Mucosa of rectum (tissue), 2 donors: ENCODE measurements at regions not wholly inside any gene's neighbourhood (a gene's known extent, or its start where the extent isn't known, plus 50 kb on each side); places are given as distances from the start of the nearest gene placed in this dataset.
"Not testable (repeated sequence)": the region's sequence is repeated elsewhere in the genome, so short reads cannot be mapped to it uniquely, and the experiment has no call there.

Experiments
- H3K27ac ChIP-seq, 2 donors: one replicate each; pipeline ENCODE4 v1.7.0; 2013; ENCODE audit warnings: inconsistent platforms in 2 of 2, low read depth in 2 of 2, low read length in 2 of 2
- H3K27me3 ChIP-seq, 2 donors: one replicate each; pipeline ENCODE4 v1.7.0; 2013; ENCODE audit warnings: low read length in 2 of 2; ENCODE audit not compliant: control insufficient read depth in 2 of 2, insufficient read depth in 2 of 2
- H3K36me3 ChIP-seq, 2 donors: one replicate each; pipeline ENCODE4 v1.7.0; 2013; ENCODE audit warnings: low read length in 2 of 2; ENCODE audit not compliant: control insufficient read depth in 2 of 2, insufficient read depth in 2 of 2
- H3K4me1 ChIP-seq, 2 donors: one replicate each; pipeline ENCODE4 v1.7.0; 2013; ENCODE audit warnings: low read length in 2 of 2, mild to moderate bottlenecking in 1 of 2; ENCODE audit not compliant: control insufficient read depth in 2 of 2, insufficient read depth in 2 of 2
- H3K4me3 ChIP-seq, 2 donors: one replicate each; pipeline ENCODE4 v1.7.0; 2013; ENCODE audit warnings: low read length in 2 of 2
- H3K9ac ChIP-seq, 2 donors: one replicate each; pipeline ENCODE4 v1.7.0; 2013; ENCODE audit warnings: low read length in 2 of 2, low read depth in 1 of 2, mild to moderate bottlenecking in 1 of 2
- H3K9me3 ChIP-seq, 2 donors: one replicate each; pipeline ENCODE4 v1.7.0; 2013; ENCODE audit warnings: low read length in 2 of 2; ENCODE audit not compliant: control insufficient read depth in 2 of 2
- donor health status: healthy.
- donor health status: Normal muscosa, but diverticular disease.

GRCh38 chr7:13259930-13260329 is 572.5 kb downstream of the ARL4A start:
- Histone ChIP-seq H3K4me1 (no peaks in the 10 kb centered on the region), H3K36me3 (no peaks in the 10 kb centered on the region), H3K4me3 (no peak overlapping the region), H3K27me3 (no peaks in the 10 kb centered on the region), H3K27ac (no peak overlapping the region), H3K9ac (no peak overlapping the region), H3K9me3 (no peaks in the 10 kb centered on the region)

GRCh38 chr7:13262929-13263530 is 575.6 kb downstream of the ARL4A start:
- Histone ChIP-seq H3K9me3 (no peaks in the 10 kb centered on the region), H3K9ac (no peak overlapping the region), H3K27ac (no peak overlapping the region), H3K4me1 (no peaks in the 10 kb centered on the region), H3K27me3 (no peaks in the 10 kb centered on the region), H3K36me3 (no peaks in the 10 kb centered on the region), H3K4me3 (no peak overlapping the region)

GRCh38 chr7:13265271-13265670 is 577.8 kb downstream of the ARL4A start:
- Histone ChIP-seq H3K27me3 (no peaks in the 10 kb centered on the region), H3K9ac (no peak overlapping the region), H3K27ac (no peak overlapping the region), H3K4me1 (no peaks in the 10 kb centered on the region), H3K36me3 (no peaks in the 10 kb centered on the region), H3K9me3 (no peaks in the 10 kb centered on the region), H3K4me3 (no peak overlapping the region)

GRCh38 chr7:13274205-13274604 is 586.8 kb downstream of the ARL4A start:
- not testable (repeated sequence) for H3K9me3 ChIP-seq, H3K4me1 ChIP-seq, H3K27ac ChIP-seq, H3K4me3 ChIP-seq, H3K27me3 ChIP-seq, H3K36me3 ChIP-seq, H3K9ac ChIP-seq

GRCh38 chr7:13276977-13277376 is 589.5 kb downstream of the ARL4A start:
- Histone ChIP-seq H3K4me3 (no peak overlapping the region), H3K27ac (no peak overlapping the region)

GRCh38 chr7:13278020-13278419 is 590.6 kb downstream of the ARL4A start:
- H3K27me3 ChIP-seq = no peaks in the 10 kb centered on the region
- H3K4me3 ChIP-seq = no peak overlapping the region
- no peaks in the 10 kb centered on the region for H3K36me3 ChIP-seq
- H3K27ac ChIP-seq = no peak overlapping the region
- H3K9me3 ChIP-seq = no peaks in the 10 kb centered on the region
- no peak overlapping the region for H3K9ac ChIP-seq
- H3K4me1 ChIP-seq = no peaks in the 10 kb centered on the region

More at GRCh38 chr7:13276977-13277376, 589.5 kb downstream of the ARL4A start:
- no peaks in the 10 kb centered on the region for H3K36me3 ChIP-seq
- H3K9ac ChIP-seq = no peak overlapping the region
- no peaks in the 10 kb centered on the region for H3K9me3 ChIP-seq
- H3K27me3 ChIP-seq = no peaks in the 10 kb centered on the region
- no peaks in the 10 kb centered on the region for H3K4me1 ChIP-seq

- H3K27me3 ChIP-seq = no peaks in the 10 kb centered on the region
- H3K9me3 ChIP-seq = no peaks in the 10 kb centered on the region
- H3K36me3 ChIP-seq = no peaks in the 10 kb centered on the region
- no peak overlapping the region for H3K27ac ChIP-seq
- no peak overlapping the region for H3K4me3 ChIP-seq
- H3K4me1 ChIP-seq = no peaks in the 10 kb centered on the region
- no peak overlapping the region for H3K9ac ChIP-seq
Observed at GRCh38 chr7:13279854-13280435, 592.5 kb downstream of the ARL4A start.

- H3K9ac ChIP-seq = no peak overlapping the region
- no peaks in the 10 kb centered on the region for H3K9me3 ChIP-seq
- no peaks in the 10 kb centered on the region for H3K27me3 ChIP-seq
- no peaks in the 10 kb centered on the region for H3K36me3 ChIP-seq
- H3K4me1 ChIP-seq = no peaks in the 10 kb centered on the region
- H3K4me3 ChIP-seq = no peak overlapping the region
- H3K27ac ChIP-seq = no peak overlapping the region
Observed at GRCh38 chr7:13282377-13282980, 595.0 kb downstream of the ARL4A start.

- H3K4me3 ChIP-seq = no peak overlapping the region
- no peaks in the 10 kb centered on the region for H3K27me3 ChIP-seq
- H3K36me3 ChIP-seq = no peaks in the 10 kb centered on the region
- no peak overlapping the region for H3K27ac ChIP-seq
- no peaks in the 10 kb centered on the region for H3K4me1 ChIP-seq
- H3K9me3 ChIP-seq = no peaks in the 10 kb centered on the region
- H3K9ac ChIP-seq = no peak overlapping the region
Observed at GRCh38 chr7:13286916-13287315, 599.5 kb downstream of the ARL4A start.

- Histone ChIP-seq H3K27ac (no peak overlapping the region), H3K36me3 (no peaks in the 10 kb centered on the region), H3K9ac (no peak overlapping the region), H3K27me3 (no peaks in the 10 kb centered on the region), H3K4me1 (no peaks in the 10 kb centered on the region), H3K9me3 (no peaks in the 10 kb centered on the region), H3K4me3 (no peak overlapping the region)
Observed at GRCh38 chr7:13288516-13288915, 601.1 kb downstream of the ARL4A start.
